HCT116 (cell line): ENCODE measurements at regions not wholly inside any gene's neighbourhood (a gene's known extent, or its start where the extent isn't known, plus 50 kb on each side); places are given as distances from the start of the nearest gene placed in this dataset.

Experiments
- ATAC-seq: fragments of 200-7000 bp; cut with Tn5 transposase; 2 replicates; pipeline ENCODE4 v1.9.1; 2020; ENCODE audit warnings: mild to moderate bottlenecking, moderate library complexity
- BruUV-seq: library from RNA; stranded (reverse); fragments of 400-500 nt; replicated peaks from 2 replicates; lab custom pipeline; 2021; lab: Mats Ljungman, UMichigan
- CTCF ChIA-PET: fragments of 300-600 bp; sonication (Branson Sonifier 250); formaldehyde crosslinking; loops from one replicate; lab custom pipeline; 2021; ENCODE audit warnings: antibody characterized with exemption; lab: Charles Lee
- POLR2A ChIA-PET: fragments of 300-600, 350-600 bp; sonication (Branson Sonifier 250); formaldehyde crosslinking; loops from one replicate; lab custom pipeline; 2021; ENCODE audit warnings: antibody characterized with exemption; lab: Charles Lee
- RAD21 ChIA-PET, 2 experiments: fragments of 300-600 bp; sonication (Branson Sonifier 250); formaldehyde crosslinking; loops; one replicate each; lab custom pipeline; 2023; ENCODE audit warnings: low total read pairs in 2 of 2; ENCODE audit not compliant: uncharacterized antibody in 2 of 2, unreplicated experiment in 2 of 2, low non-redundant PET in 1 of 2; lab: Charles Lee
- DNase-seq: peaks from one replicate; pipeline ENCODE4 v3.0.0-alpha.2; 2010; ENCODE audit warnings: low read depth, low spot score
- H2AFZ ChIP-seq: fragments of 200-600 bp; shearing (Covaris generic), sonication (generic); 2 replicates; pipeline ENCODE4 v1.6.1; 2017; ENCODE audit warnings: low read depth, mixed run types, mixed read lengths, antibody characterized with exemption, low read length; ENCODE audit not compliant: poor library complexity, severe bottlenecking
- H3K27ac ChIP-seq: 2 replicates; pipeline ENCODE4 v1.5.1; 2012; ENCODE audit warnings: low read depth, low read length
- H3K27me3 ChIP-seq: fragments of 200-600 bp; sonication (generic); 2 replicates; pipeline ENCODE4 v1.6.1; 2016; ENCODE audit warnings: mixed run types, low read length, mixed read lengths; ENCODE audit not compliant: insufficient read depth
- H3K36me3 ChIP-seq, 2 experiments: fragments of 200-500 bp in 1 of 2; fragments of 200-600 bp in 1 of 2; sonication (Bioruptor generic) in 1 of 2; sonication (generic) in 1 of 2; 2 replicates each; pipeline versions ENCODE4 v1.5.1 to v1.6.1; 2014 to 2016; ENCODE audit warnings: low read length in 2 of 2, inconsistent platforms in 1 of 2, mixed read lengths in 1 of 2, mixed run types in 1 of 2; ENCODE audit not compliant: insufficient read depth in 2 of 2, control insufficient read depth in 1 of 2
- H3K4me1 ChIP-seq, 2 experiments: fragments of 200-600 bp in 1 of 2; sonication (generic) in 1 of 2; 2 replicates each; pipeline versions ENCODE4 v1.5.1 to v1.6.1; 2012 to 2017; ENCODE audit warnings: low read length in 2 of 2, inconsistent platforms in 1 of 2, mild to moderate bottlenecking in 1 of 2, mixed read lengths in 1 of 2, mixed run types in 1 of 2, moderate library complexity in 1 of 2; ENCODE audit not compliant: insufficient read depth in 2 of 2, control insufficient read depth in 1 of 2
- H3K4me2 ChIP-seq: fragments of 200-600 bp; sonication (generic); 2 replicates; pipeline ENCODE4 v1.6.1; 2017; ENCODE audit warnings: mixed run types, low read length, mixed read lengths
- H3K4me3 ChIP-seq, 2 experiments: fragments of 200-600 bp in 1 of 2; sonication (generic) in 1 of 2; replicated peaks in 1 of 2; 2 replicates each; pipeline ENCODE4 v1.5.1; 2011 to 2016; ENCODE audit warnings: low read length in 2 of 2, control low read depth in 1 of 2, low read depth in 1 of 2, mild to moderate bottlenecking in 1 of 2, mixed read lengths in 1 of 2, mixed run types in 1 of 2
- H3K79me2 ChIP-seq: fragments of 200-600 bp; sonication (generic); 2 replicates; pipeline ENCODE4 v1.6.1; 2017; ENCODE audit warnings: mild to moderate bottlenecking, mixed run types, low read length, moderate library complexity, mixed read lengths; ENCODE audit not compliant: insufficient read depth
- H3K9ac ChIP-seq: fragments of 200-600 bp; sonication (generic); 2 replicates; pipeline ENCODE4 v1.6.1; 2016; ENCODE audit warnings: low read length, mixed read lengths
- H3K9me2 ChIP-seq: fragments of 200-600 bp; sonication (generic), shearing (Covaris generic); 2 replicates; pipeline ENCODE4 v1.6.1; 2017; ENCODE audit warnings: mixed run types, mild to moderate bottlenecking, moderate library complexity; ENCODE audit not compliant: insufficient read depth
- H3K9me3 ChIP-seq, 2 experiments: fragments of 200-500 bp in 1 of 2; fragments of 200-600 bp in 1 of 2; sonication (Bioruptor generic) in 1 of 2; sonication (generic) in 1 of 2; 2 replicates each; pipeline ENCODE4 v1.6.1; 2014 to 2017; ENCODE audit warnings: low read length in 2 of 2, mixed read lengths in 2 of 2, inconsistent platforms in 1 of 2, low read depth in 1 of 2, mild to moderate bottlenecking in 1 of 2, mixed run types in 1 of 2, moderate library complexity in 1 of 2; ENCODE audit not compliant: control insufficient read depth in 1 of 2, insufficient read depth in 1 of 2
- H4K20me1 ChIP-seq: fragments of 200-600 bp; sonication (generic), shearing (Covaris generic); 2 replicates; pipeline ENCODE4 v1.6.1; 2017; ENCODE audit warnings: mixed run types, mild to moderate bottlenecking, moderate library complexity; ENCODE audit not compliant: insufficient read depth
- ATF3 ChIP-seq: IDR thresholded peaks from 2 replicates; pipeline ENCODE4 v1.6.1; 2012
- EZH2 ChIP-seq: fragments of 200-600 bp; sonication (generic); IDR thresholded peaks from 2 replicates; pipeline ENCODE4 v1.6.1; 2017; ENCODE audit warnings: antibody characterized with exemption, mixed run types
- EZH2phosphoT487 ChIP-seq: fragments of 200-600 bp; IDR thresholded peaks from 2 replicates; pipeline ENCODE4 v1.6.1; 2018; ENCODE audit warnings: antibody characterized with exemption, borderline replicate concordance
- FOSL1 ChIP-seq: IDR thresholded peaks from 2 replicates; pipeline ENCODE4 v1.6.1; 2012; ENCODE audit warnings: low read depth
- JUND ChIP-seq: IDR thresholded peaks from 2 replicates; pipeline ENCODE4 v1.6.1; 2012
- MAX ChIP-seq: IDR thresholded peaks from 2 replicates; pipeline ENCODE4 v1.6.1; 2012
- POLR2AphosphoS5 ChIP-seq: IDR thresholded peaks from 2 replicates; pipeline ENCODE4 v1.6.1; 2011; ENCODE audit warnings: mild to moderate bottlenecking, low read depth, low read length, moderate library complexity
- RAD21 ChIP-seq: IDR thresholded peaks from 2 replicates; pipeline ENCODE4 v1.6.1; 2012; ENCODE audit warnings: low read depth, mild to moderate bottlenecking
- REST ChIP-seq: IDR thresholded peaks from 2 replicates; pipeline ENCODE4 v1.6.1; 2012; ENCODE audit warnings: low read depth
- SP1 ChIP-seq: IDR thresholded peaks from 2 replicates; pipeline ENCODE4 v1.6.1; 2012; ENCODE audit warnings: low read depth
- SRF ChIP-seq: IDR thresholded peaks from 2 replicates; pipeline ENCODE4 v1.6.1; 2012; ENCODE audit warnings: low read depth
- ZBTB33 ChIP-seq: IDR thresholded peaks from 2 replicates; pipeline ENCODE4 v1.6.1; 2011; ENCODE audit warnings: mild to moderate bottlenecking, low read length, moderate library complexity; ENCODE audit not compliant: insufficient replicate concordance; ENCODE audit errors: extremely low read depth
- ZFX ChIP-seq: fragments of 450-650 bp; IDR thresholded peaks from 2 replicates; pipeline ENCODE4 v1.6.1; 2017
- intact Hi-C: fragments of 100-400 bp; cut with micrococcal nuclease; formaldehyde crosslinking; loops from 2 replicates; pipeline ENCODE4 v1.10.0; 2022

- Histone ChIP-seq H2AFZ (no peak overlapping the region), H4K20me1 (no peaks in the 10 kb centered on the region), H3K9ac (no peak overlapping the region), H3K27me3 (no peaks in the 10 kb centered on the region), H3K9me2 (no peaks in the 10 kb centered on the region), H3K9me3 (peaks cover 3 to 5% of the 10 kb centered on the region in 2 experiments; a peak in 2 of 4 replicates), H3K79me2 (no peaks in the 10 kb centered on the region), H3K27ac (no peak overlapping the region), H3K4me1 (no peaks in the 10 kb centered on the region), H3K4me3 (no peak overlapping the region), H3K36me3 (no peaks in the 10 kb centered on the region), H3K4me2 (no peak overlapping the region)
- RAD21 ChIA-PET = no interaction called here
- TF ChIP-seq EZH2 = no peak
- no peak for TF ChIP-seq MAX
- no peak for TF ChIP-seq ATF3
- TF ChIP-seq ZBTB33 = no peak
- no peak for TF ChIP-seq SP1
- TF ChIP-seq ZFX = no peak
- no peak for TF ChIP-seq EZH2phosphoT487
- TF ChIP-seq REST = no peak
- no peak for TF ChIP-seq SRF
- no peak for TF ChIP-seq POLR2AphosphoS5
- no peak for TF ChIP-seq FOSL1
- no peak for TF ChIP-seq JUND
- TF ChIP-seq RAD21 = no peak
- DNase-seq = no peak
- POLR2A ChIA-PET = no interaction called here
- intact Hi-C loops = no loop called here
- CTCF ChIA-PET = no interaction called here
- ATAC-seq = no peak
- BruUV-seq = no TSS peak
These were observed 1000.4 kb upstream of the GBE1 start for GRCh38 chr3:82761858-82762257.
